Chondrocyte (in vitro differentiated cells): ENCODE measurements at regions not wholly inside any gene's neighbourhood (a gene's known extent, or its start where the extent isn't known, plus 50 kb on each side); places are given as distances from the start of the nearest gene placed in this dataset.
"Not testable (repeated sequence)": the region's sequence is repeated elsewhere in the genome, so short reads cannot be mapped to it uniquely, and the experiment has no call there.

Experiments
- DNase-seq: peaks from one replicate; pipeline ENCODE4 v3.0.0; 2021; ENCODE audit warnings: mixed read lengths, low spot score
- H3K27ac Mint-ChIP-seq: one replicate; pipeline ENCODE4 v1.8.0; 2021; ENCODE audit warnings: mild to moderate bottlenecking, moderate library complexity, mixed read lengths; ENCODE audit not compliant: unreplicated experiment
- H3K27me3 Mint-ChIP-seq: 2 replicates; pipeline ENCODE4 v1.8.0; 2021; ENCODE audit warnings: low read depth, mixed read lengths
- H3K36me3 Mint-ChIP-seq: 2 replicates; pipeline ENCODE4 v1.8.0; 2021; ENCODE audit warnings: low read depth, mixed read lengths
- H3K4me1 Mint-ChIP-seq: 2 replicates; pipeline ENCODE4 v1.8.0; 2021; ENCODE audit warnings: low read depth, mild to moderate bottlenecking, mixed read lengths
- H3K4me3 Mint-ChIP-seq: one replicate; pipeline ENCODE4 v1.8.0; 2021; ENCODE audit warnings: mild to moderate bottlenecking, moderate library complexity, mixed read lengths; ENCODE audit not compliant: unreplicated experiment
- H3K9me3 Mint-ChIP-seq: 2 replicates; pipeline ENCODE4 v1.8.0; 2021; ENCODE audit warnings: low read depth, mixed read lengths
- CTCF ChIP-seq: fragments of 200-600 bp; sonication (generic); IDR thresholded peaks from 2 replicates; pipeline ENCODE4 v1.5.0; 2021; ENCODE audit warnings: antibody characterized with exemption, mild to moderate bottlenecking, moderate library complexity

GRCh38 chr22:44646141-44646540 is 55.9 kb upstream of the PRR5 start:
- Mint-ChIP-seq H3K9me3 (no peaks in the 10 kb centered on the region), H3K27ac (no peak overlapping the region), H3K4me3 (no peak overlapping the region), H3K36me3 (no peaks in the 10 kb centered on the region), H3K4me1 (peaks cover 4% of the 10 kb centered on the region), H3K27me3 (peaks cover 17% of the 10 kb centered on the region)
- TF ChIP-seq CTCF: no peak
- DNase-seq: peak; percentile 52

DNA sequence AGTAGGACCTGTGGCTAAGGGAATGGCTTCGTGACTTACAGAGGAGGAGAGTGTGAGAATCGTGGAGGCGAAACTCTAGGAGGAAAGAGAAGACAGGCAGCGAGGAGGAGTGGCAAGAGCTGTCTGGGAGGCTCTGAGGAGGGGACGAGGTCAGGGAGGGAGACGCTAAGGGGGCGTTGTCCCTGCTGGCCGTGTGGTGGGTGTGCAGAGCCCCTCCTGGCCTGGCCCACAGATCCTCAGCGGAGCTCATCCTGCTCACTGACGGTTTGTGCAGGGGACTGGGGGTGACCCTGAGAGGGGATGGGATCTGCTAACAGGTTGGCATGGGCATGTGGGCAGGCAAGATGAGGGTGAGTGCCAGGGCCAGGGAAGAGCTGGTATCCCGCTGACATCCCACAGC is 56.5 kb upstream of the PRR5 start:
- Mint-ChIP-seq H3K4me1 (peaks cover 4% of the 10 kb centered on the region), H3K36me3 (no peaks in the 10 kb centered on the region), H3K9me3 (no peaks in the 10 kb centered on the region), H3K27me3 (peaks cover 17% of the 10 kb centered on the region), H3K4me3 (no peak overlapping the region), H3K27ac (no peak overlapping the region)
- peak; percentile 50 for DNase-seq
- TF ChIP-seq CTCF: no peak

DNA sequence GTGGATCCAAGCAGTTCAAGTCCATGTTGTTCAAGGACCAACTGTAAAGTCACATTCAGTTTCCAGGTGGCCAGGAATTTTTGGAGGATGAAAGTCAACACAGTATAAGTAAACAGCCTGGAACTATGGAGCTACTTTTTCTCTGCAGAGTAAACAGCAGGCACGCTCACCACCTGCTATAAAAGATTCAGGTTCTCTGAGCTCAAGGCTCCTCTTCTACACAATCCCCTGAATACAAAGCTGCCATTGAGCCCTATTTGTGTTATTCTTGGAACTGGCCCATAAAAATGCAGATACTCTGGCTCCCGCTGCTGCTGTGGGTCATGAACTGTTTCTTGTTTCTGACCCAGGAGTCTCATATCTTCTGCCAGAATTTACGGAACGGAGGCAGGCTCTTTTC is 56.9 kb upstream of the PRR5 start:
- Mint-ChIP-seq H3K27ac (no peak overlapping the region), H3K4me3 (no peak overlapping the region)
- no peak for DNase-seq

GRCh38 chr22:44643526-44644101 is 58.4 kb upstream of the PRR5 start:
- Mint-ChIP-seq H3K27me3 (peaks cover 15% of the 10 kb centered on the region), H3K4me1 (peaks cover 16% of the 10 kb centered on the region)
- H3K9me3 Mint-ChIP-seq, H3K27ac Mint-ChIP-seq, H3K4me3 Mint-ChIP-seq, H3K36me3 Mint-ChIP-seq: not testable (repeated sequence)
- DNase-seq: peak; percentile 59

More for the DNA sequence above, 56.9 kb upstream of the PRR5 start:
- peaks cover 4% of the 10 kb centered on the region for H3K4me1 Mint-ChIP-seq
- H3K36me3 Mint-ChIP-seq: no peaks in the 10 kb centered on the region
- H3K27me3 Mint-ChIP-seq: peaks cover 17% of the 10 kb centered on the region
- TF ChIP-seq CTCF: no peak
- no peaks in the 10 kb centered on the region for H3K9me3 Mint-ChIP-seq

GRCh38 chr22:44642096-44642644 is 59.8 kb upstream of the PRR5 start:
- H3K9me3 Mint-ChIP-seq: no peaks in the 10 kb centered on the region
- no peaks in the 10 kb centered on the region for H3K36me3 Mint-ChIP-seq
- no peak overlapping the region for H3K27ac Mint-ChIP-seq
- TF ChIP-seq CTCF: no peak
- peak; percentile 29 for DNase-seq
- H3K4me1 Mint-ChIP-seq: peaks cover 21% of the 10 kb centered on the region
- H3K27me3 Mint-ChIP-seq: peaks cover 14% of the 10 kb centered on the region
- no peak overlapping the region for H3K4me3 Mint-ChIP-seq

DNA sequence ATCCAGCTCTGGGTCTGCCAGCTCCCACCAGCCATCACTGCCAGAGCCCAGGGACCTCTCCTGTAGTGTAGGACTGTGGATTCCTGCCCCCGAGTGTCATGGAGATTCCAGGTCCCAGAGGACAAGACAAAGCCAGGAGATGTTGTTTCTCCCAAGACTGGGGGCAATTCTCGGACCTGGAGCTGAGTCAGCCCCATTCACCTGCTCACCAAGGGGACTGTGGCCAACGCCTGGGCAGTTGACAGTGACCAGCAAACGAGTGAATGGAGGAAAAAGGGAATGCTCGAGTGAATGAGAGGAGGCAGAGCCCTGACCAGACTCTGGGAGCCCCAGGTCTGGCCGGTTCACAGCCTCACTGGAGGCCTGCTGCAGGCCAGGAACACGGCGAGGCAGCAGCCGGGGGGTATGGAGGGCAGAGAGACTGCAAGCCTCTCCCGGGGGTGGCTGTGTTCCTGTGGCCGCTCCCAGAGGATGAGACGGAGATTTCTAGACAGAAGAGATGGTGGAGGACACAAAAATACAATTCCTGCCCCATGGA is 61.3 kb upstream of the PRR5 start:
- no peaks in the 10 kb centered on the region for H3K36me3 Mint-ChIP-seq
- peaks cover 14% of the 10 kb centered on the region for H3K27me3 Mint-ChIP-seq
- peaks cover 21% of the 10 kb centered on the region for H3K4me1 Mint-ChIP-seq
- DNase-seq: peak; percentile 59
- H3K4me3 Mint-ChIP-seq: no peak overlapping the region
- H3K9me3 Mint-ChIP-seq: no peaks in the 10 kb centered on the region
- TF ChIP-seq CTCF: no peak
- no peak overlapping the region for H3K27ac Mint-ChIP-seq
